ENCODE measurements at regions not wholly inside any gene's neighbourhood (a gene's known extent, or its start where the extent isn't known, plus 50 kb on each side); places are given as distances from the start of the nearest gene placed in this dataset.
A peak's percentile ranks its signal among the peaks of the same experiment; 100 is the strongest.

GRCh38 chr14:35213869-35214387 lies 78.3 kb upstream of the PSMA6 start (continued):
- TF ChIP-seq PATZ1 (tag by site-specific recombination; IDR thresholded peaks at IDR 0.05) (no peak), ZBTB10 (tag by site-specific recombination; IDR thresholded peaks at IDR 0.05) (no peak), SETDB1 (IDR thresholded peaks at IDR 0.05; ENCODE audit: insufficient read length, low read length) (no peak), ZNF133 (tag by site-specific recombination; IDR thresholded peaks at IDR 0.05) (no peak), SCRT2 (tag by site-specific recombination; IDR thresholded peaks at IDR 0.05) (peak; percentile 54; the same call in 1 of the 2 replicates), ZNF169 (tag by site-specific recombination; IDR thresholded peaks at IDR 0.05) (no peak), ZNF513 (tag by site-specific recombination; IDR thresholded peaks at IDR 0.05) (no peak), ZNF830 (tag by site-specific recombination; IDR thresholded peaks at IDR 0.05; ENCODE audit: low read depth) (no peak), ZEB2 (tag by site-specific recombination; IDR thresholded peaks at IDR 0.05) (peak; percentile 76; the same call in 1 of the 2 replicates), ZNF362 (tag by site-specific recombination; IDR thresholded peaks at IDR 0.05) (no peak), SP7 (tag by site-specific recombination; IDR thresholded peaks at IDR 0.05) (peak; percentile 72), ZNF544 (tag by site-specific recombination; IDR thresholded peaks at IDR 0.05) (no peak), ZNF266 (tag by site-specific recombination; IDR thresholded peaks at IDR 0.05; ENCODE audit: low read depth) (no peak), ZNF558 (tag by site-specific recombination; IDR thresholded peaks at IDR 0.05) (no peak), OSR2 (tag by site-specific recombination; IDR thresholded peaks at IDR 0.05) (0 out of 2 replicates have a peak, but pooled peaks have one; percentile 12), KLF1 (tag by site-specific recombination; IDR thresholded peaks at IDR 0.05) (no peak), ZNF221 (tag by site-specific recombination; IDR thresholded peaks at IDR 0.05; ENCODE audit: borderline replicate concordance) (no peak), ZNF148 (tag by site-specific recombination; IDR thresholded peaks at IDR 0.05; ENCODE audit: borderline replicate concordance) (no peak), PRDM1 (tag by site-specific recombination; IDR thresholded peaks at IDR 0.05) (no peak), ZNF626 (tag by site-specific recombination; IDR thresholded peaks at IDR 0.05) (no peak), ZNF433 (tag by site-specific recombination; IDR thresholded peaks at IDR 0.05; ENCODE audit: low read depth) (no peak), ZNF449 (tag by site-specific recombination; IDR thresholded peaks at IDR 0.05) (no peak), BCL6B (tag by site-specific recombination; IDR thresholded peaks at IDR 0.05) (peak; percentile 76; the same call in 1 of the 2 replicates), ZNF530 (tag by site-specific recombination; IDR thresholded peaks at IDR 0.05; ENCODE audit: low read depth) (no peak), ZIC2 (tag by site-specific recombination; IDR thresholded peaks at IDR 0.05) (no peak), ZNF621 (tag by site-specific recombination; IDR thresholded peaks at IDR 0.05) (no peak), ZNF843 (tag by site-specific recombination; IDR thresholded peaks at IDR 0.05) (no peak), ZNF701 (tag by site-specific recombination; IDR thresholded peaks at IDR 0.05) (no peak), ZNF155 (tag by site-specific recombination; IDR thresholded peaks at IDR 0.05) (no peak)
